KBM-7 (cell line): ENCODE measurements at regions not wholly inside any gene's neighbourhood (a gene's known extent, or its start where the extent isn't known, plus 50 kb on each side); places are given as distances from the start of the nearest gene placed in this dataset.
"Not testable (repeated sequence)": the region's sequence is repeated elsewhere in the genome, so short reads cannot be mapped to it uniquely, and the experiment has no call there.

Experiments
- DNase-seq: peaks from one replicate; pipeline ENCODE4 v3.0.0-alpha.2; 2015
- in situ Hi-C: fragments of 300-500 bp; cut with MboI; formaldehyde crosslinking; loops from 2 replicates; pipeline ENCODE4 v1.14.3; 2020; ENCODE audit warnings: low sequenced_read_pairs, low pct_unique_long_range_greater_than_20kb, mixed read lengths

DNA sequence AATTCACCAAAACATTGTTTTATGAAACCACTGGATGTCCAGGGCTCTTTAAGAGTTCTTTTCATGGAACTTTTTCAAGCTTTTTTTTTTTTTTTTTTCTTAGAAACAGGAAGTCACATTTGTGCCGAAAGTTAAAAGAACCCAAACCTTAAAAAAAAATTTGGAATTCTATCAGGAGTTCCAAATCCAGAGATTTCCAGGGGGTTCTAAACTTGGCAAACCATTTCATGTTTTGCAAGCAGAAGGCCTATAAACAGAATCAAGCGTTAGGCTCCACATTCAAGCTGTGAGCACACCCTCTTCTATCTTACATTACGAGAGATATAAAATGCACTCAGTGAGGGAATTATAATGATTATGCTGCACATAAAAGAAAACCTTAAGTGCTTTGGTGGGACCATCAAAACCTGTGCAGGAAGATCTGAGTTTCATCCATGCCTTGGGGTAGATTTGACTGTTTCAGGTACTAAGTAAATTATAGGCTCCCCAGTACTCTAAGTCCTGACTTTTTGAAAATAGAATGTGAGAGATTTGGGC, 154.8 kb upstream of the FAR2 start:
- in situ Hi-C loops: no loop called here
- DNase-seq: no peak

DNA sequence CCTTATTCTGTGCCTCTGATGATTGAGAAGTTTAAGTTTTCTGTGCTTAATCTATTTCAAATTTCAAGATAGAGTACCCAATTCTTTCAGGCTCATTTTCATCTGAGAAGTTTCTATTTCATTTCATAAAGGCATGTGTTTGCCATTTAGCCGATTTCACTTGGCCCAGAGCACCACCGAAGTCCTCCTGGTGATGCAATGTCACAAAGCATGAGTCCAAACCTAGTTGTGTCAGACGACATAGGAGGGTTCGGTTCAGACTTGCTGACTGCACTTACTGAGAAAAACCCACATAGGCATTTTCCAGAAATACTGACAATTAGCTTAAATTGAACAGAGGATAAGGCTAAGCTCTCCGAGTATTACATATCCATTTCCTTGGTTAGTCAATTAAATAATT, 152.4 kb upstream of the FAR2 start:
- DNase-seq: no peak
- in situ Hi-C loops: no loop called here

DNA sequence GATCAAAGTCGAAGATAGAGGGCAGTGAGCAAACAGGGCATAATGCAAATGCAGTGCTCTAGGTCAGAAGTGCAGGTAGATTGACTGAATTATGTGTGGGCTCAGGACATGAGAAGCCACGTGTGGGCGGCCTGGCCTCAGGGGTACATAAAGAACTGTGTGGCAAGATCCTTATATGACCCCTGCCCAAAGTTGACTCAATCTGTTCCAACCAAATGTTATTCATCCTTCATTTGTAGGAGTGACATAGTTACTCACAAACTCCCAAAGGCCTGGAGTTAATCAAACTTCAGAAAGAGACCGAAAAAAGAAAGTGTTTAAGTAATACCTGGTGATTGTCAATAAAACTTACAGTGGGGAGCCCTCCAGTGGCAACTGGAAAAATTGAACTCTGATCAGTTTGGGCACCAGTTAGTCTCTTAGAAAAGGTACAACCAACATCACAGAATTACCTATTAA, 150.4 kb upstream of the FAR2 start:
- peak; percentile 33 for DNase-seq
- in situ Hi-C loops: no loop called here

DNA sequence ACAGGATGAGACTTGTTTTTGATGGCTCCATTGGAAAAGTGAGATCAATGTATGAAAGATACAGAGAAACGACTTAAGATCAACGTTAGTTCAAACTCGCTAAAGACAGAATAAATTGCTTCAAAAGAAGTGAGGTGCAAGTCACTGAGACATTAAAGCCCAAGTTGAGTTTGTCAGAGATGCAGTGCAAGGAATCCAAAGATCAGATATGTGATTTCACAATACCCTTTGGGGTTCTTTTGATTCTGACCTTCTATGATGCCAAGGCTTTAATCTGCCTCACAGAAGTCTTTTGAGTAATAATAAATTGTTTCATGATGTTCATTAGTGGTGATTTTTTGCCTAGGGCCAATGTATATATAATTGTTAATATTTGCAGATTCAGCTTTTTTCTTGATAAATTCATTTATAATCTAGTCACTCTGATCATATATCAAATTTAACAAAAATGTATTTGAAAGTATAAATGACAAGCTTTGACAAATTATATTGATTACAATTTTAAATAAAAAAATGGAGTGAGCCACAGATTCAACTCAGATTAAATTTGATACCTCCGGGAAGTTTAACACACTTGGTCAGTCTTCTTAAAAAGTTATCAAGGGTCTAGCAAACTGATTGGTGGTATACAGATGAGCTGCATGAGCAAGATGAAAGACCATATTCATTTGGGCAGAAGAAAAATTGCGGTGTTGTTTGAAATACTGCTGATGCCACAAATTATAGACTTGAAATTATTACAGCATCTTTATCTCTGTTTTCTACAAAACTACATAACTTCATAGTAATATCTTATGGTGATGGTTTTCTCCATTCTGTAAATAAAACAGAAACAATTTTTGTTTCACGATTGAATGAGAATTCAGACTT, 144.8 kb upstream of the FAR2 start:
- in situ Hi-C loops: no loop called here
- no peak for DNase-seq

DNA sequence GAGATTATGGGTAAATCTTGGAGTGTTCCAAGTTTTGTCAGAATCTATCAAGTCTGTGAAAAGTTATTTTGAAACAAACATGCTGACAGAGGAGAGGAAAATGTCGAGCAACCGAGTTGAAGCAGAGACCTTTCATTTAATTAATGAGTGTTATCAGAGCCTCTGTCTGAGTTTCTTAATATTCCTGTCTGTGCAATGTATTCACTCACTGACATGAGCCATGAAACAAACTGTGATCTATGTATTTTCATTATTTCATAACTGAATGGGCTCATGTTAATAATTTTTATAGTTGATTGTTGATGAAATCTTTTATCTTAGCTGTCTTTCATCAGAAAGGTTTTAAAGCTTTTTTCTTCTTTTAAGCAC, 144.2 kb upstream of the FAR2 start:
- in situ Hi-C loops: no loop called here

DNA sequence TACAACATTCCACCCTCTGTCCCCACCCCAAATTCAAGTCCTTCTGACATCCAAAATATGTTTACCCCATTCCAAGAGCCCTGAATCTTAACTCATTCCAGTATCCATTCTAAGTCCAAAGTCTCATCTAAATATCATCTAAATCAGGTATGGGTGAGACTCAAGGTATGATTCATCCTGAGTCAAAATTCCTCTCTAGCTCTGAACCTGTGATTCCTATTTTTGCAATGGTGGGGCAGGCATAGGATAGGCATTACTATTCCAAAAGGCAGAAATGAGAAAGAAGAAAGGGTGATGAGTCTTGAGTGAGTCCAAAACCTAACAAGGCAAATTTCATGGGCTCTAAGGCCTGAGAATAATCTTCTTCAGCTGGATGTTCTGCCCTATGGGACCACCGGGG, 140.3 kb upstream of the FAR2 start:
- in situ Hi-C loops: no loop called here
- no peak for DNase-seq

More for the DNA sequence above, 144.2 kb upstream of the FAR2 start:
- no peak for DNase-seq

DNA sequence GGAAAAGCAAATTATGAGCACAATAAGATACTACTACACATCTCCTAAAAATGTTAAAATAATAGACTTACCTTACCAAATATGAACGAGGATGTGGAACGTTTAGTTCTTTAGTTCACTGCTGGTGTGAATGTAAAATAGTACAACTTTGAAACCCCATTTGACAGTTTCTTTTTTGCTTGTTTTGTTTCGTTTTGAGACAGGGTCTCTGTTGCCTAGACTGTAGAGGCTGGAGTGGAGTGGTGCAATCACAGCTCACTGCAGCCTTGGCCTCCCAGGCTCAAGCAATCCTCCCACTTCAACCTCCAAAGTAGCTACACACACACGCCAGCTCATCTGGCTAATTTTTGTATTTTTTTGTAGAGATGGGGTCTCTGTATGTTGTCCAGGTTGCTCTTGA, 136.4 kb upstream of the FAR2 start:
- in situ Hi-C loops: no loop called here
- DNase-seq: no peak

DNA sequence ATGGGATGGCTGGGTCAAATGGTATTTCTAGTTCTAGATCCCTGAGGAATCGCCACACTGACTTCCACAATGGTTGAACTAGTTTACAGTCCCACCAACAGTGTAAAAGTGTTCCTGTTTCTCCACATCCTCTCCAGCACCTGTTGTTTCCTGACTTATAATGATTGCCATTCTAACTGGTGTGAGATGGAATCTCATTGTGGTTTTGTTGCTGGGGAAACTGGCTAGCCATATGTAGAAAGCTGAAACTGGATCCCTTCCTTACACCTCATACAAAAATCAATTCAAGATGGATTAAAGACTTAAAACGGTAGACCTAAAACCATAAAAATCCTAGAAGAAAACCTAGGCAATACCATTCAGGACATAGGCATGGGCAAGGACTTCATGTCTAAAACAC, 131.5 kb upstream of the FAR2 start:
- in situ Hi-C loops, DNase-seq: not testable (repeated sequence)

DNA sequence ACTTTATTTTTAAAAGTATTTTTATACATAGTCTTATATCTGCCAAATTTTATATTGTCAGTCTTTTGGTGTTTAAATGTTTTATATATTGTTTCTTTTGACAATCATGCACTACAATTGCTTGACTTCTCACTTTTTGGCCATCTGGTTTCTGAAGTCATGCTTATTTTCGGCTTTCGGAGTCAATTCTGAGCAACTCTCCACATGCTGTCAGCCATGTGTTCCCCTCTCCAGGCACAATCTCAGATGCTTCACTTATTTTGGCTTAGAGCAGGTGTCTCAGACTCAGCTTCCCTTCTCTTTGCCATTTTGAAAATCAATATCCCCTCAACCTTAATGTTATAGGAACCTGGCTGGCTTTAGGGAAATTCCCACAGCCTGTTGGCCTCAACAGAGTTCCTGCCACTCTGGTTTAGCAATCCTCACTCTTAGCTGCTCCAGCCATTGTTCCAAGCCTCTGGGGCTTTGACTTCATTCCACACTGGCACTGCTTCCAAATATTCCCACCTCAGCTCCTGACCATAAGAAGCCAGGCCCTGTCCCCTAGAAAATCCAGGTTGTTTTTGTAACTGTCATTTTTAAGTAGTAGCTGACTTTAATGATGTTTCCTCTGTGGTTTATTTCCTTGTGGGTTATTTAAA, 125.5 kb upstream of the FAR2 start:
- no peak for DNase-seq
- in situ Hi-C loops: no loop called here

DNA sequence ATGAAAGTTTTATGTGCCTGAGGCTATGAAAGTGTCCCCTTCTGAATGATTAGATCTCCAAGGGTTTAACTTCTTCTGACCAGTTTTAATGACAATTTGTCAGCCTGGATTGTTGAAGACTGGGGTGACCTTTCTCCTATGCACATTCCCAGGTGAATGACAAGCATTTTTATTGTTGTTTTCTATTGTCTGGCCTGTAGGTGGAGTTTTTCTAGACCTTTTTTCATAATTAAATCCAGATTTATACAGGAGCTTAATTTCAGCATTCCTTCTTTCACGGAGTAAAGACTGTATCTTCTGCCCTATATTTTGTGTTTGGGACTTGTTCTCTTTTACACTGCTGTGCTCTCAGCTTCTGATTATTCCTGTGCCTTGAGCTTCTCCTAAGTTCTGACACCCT, 125.0 kb upstream of the FAR2 start:
- DNase-seq: no peak
- in situ Hi-C loops: no loop called here

DNA sequence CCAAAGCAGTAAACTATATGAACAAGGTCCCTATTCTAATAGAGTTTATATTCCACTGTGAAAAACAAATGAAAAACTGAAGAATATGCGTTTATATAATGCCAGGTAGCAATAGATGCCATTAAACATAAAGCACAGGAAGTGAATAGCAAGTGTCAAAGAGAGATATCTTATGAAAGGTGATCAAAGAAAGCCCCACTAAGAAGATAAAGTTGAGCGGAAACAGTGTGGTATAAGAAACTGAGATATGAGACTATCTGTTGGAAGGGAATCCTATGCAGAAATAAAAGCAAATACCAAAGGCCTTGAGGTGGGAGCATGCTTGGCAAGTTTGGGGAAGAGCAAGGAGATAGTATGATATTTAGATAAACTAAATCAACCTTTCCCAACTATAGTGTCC, 123.1 kb upstream of the FAR2 start:
- in situ Hi-C loops: no loop called here
- DNase-seq: no peak

DNA sequence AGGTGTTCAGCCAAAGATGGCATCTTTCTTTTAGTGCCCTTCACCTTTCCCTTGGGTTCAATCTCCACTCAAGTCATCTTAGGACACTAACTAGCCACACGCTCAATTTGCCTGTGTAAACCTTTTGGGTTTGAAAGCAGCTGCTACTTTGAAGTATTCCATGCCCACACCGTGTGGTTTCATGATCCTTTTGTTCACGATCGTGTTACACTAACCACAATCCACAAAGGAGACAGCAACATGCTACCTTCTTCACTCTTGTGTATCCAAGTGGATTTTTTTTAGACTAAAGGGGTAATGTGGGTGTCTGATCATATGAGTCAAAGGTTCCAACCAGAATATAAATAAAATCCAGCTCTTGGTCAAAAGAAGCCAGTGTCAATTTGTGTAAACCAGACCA, 122.7 kb upstream of the FAR2 start:
- DNase-seq: no peak
- in situ Hi-C loops: no loop called here

DNA sequence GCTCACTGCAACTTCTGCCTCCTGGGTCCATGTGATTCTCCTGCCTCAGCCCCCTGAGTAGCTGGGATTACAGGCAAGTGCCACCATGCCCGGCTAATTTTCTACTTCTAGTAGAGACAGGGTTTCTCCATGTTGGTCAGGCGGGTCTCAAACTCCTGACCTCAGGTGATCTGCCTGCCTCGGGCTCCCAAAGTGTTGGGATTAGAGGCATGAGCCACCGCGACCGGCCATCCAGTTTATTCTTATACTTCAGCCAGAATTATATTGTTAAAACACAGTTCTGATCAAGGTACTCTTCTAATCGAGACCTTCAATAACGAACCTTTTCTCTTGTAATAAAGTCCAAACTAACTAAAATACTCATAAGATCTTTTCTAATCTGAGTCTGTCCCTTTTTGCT, 119.6 kb upstream of the FAR2 start:
- DNase-seq, in situ Hi-C loops: not testable (repeated sequence)

DNA sequence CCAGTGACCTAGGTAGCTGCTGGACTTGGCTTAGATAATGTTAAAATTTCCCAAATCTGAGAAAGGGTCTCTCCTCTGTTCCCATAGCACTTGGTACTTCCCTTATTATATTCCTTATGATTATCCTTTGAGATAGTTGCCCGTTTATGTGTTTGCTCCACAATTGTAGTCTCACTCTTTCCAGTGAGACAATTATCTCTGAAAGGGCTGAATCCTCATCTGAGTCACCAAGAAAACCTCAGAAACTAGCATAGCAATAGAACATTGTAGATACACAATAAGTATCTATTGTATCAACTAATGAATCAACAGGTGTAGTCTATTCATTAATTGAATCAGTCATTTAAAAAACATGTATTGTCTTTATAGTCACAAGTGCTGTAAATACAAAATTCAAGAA, 119.1 kb upstream of the FAR2 start:
- in situ Hi-C loops: no loop called here
- DNase-seq: no peak

DNA sequence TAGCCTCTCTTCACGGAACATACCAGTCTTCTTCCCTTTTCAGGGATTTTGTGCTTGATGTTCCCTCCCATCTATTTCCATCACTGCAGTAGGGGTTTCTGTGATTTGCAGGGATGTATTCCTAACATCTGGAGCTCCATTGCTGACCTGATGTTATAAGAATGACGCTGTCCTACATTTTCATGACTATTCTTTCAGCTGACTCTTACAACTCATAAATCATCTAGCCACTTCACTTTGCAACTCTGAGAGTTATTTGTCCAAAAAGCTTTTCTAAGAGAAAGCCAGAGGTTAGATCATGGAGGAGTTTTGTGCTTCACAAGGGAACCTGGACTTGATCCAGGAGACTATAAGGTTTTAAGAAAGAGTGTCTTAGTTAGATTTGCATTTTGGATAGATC, 116.6 kb upstream of the FAR2 start:
- in situ Hi-C loops: no loop called here
- no peak for DNase-seq

DNA sequence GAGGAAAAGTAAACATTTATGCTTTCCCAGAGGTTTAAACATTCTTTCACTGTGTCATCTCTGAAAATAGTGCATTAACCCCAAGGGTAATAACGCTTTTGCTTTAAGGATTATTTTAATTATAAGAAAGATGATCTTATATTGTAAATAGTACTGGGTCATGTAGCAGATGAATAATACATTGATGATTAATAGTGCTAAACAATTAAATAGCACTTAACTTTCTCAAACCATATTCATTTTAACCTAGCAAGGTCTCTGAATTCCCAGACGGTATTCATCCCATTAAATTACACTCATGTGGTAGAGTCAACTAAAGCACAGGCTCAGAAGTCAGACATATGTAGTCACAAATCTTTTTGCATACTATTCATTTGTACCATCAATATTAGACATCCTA, 115.6 kb upstream of the FAR2 start:
- DNase-seq: no peak
- in situ Hi-C loops: no loop called here

DNA sequence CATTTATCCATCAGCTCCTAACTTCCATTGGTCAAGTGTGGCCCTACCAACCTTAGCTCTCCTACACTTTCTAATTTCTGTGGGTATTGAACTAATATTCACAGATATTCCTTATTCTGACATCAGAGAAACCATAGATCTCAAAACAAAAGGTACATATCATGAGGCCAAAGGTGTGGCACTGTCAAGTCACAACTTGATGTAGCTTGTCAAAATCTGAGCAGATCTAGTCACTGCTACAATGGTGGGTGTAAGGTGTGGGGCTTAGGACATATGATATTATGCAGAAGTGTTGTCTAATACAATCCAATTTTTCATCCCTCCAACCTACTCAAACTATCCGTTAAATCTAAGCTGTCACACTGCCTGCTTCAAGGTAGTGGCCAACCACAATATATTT, 114.0 kb upstream of the FAR2 start:
- no peak for DNase-seq
- in situ Hi-C loops: no loop called here

DNA sequence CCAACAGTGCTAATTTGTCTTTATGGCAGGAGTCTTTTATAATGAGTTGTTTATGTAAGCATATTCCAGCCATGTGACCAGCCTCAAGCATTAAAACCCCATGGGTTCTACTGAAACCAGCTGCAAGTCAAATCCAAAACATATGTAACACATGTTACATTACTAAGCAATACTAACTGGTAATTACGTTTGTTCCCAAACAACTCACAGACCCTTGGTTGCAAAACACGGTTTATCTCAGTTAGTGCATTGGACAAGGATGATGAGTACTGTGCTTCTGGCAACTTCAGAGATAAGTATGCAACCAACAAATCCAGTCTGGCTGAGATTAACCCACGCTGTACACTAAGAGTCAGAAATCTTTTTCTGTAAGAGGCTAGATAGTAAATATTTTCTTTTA, 110.1 kb upstream of the FAR2 start:
- DNase-seq: no peak
- in situ Hi-C loops: no loop called here

DNA sequence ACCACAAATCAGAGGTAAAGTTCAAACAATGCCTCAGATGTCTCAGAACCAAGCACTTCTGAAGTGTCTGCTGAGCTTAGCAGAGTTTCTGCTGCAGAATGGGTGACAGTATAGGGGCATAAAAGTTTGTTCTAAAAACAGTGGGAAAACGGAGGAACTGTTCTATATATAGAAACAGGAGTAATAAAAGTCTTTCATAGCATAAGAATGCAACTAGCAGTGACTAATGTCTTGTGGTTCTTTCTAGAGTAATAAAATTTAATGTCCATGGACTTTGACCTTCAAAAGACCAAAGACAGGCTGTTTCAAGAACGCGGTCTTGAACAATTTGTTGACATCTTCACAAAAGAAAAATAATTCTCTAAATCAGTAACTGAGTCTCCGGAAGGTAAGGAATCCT, 107.5 kb upstream of the FAR2 start:
- peak; percentile 30 for DNase-seq
- in situ Hi-C loops: no loop called here

DNA sequence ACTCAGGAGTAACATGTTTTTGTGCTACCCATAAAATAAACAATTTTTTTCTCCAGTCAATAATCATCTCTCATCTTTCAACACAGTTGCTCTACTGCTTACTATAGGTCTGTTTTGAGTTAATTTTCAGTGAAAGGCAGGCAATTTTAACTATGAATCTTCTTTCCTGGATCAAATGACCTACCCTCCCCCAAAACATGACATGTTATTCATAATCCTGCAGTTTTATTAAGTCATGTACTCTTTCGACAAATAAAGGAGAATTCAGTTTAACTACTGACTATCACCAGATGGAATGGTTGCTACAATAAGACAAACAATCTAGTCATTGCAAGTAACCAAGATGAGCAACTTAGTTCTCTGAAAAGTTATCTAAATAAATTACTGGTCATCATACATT, 106.0 kb upstream of the FAR2 start:
- DNase-seq: no peak
- in situ Hi-C loops: no loop called here

DNA sequence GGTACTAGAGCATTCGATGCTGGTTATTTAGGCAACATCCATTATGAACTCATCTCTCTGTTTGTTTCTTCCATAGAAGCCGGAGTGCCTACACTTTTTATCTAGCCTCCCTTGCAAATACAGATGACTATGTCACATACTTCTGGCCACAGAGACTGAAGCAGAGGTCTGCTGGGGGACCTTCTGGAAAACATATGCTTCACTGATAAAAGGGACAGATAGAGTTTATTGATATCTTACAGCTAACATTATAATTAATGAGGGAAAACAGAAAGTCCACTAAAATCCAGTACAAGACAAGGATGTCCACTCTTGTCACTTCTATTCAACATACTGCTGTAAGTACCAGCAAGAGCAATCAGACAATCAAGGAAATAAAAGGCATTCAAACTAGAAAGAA, 104.3 kb upstream of the FAR2 start:
- in situ Hi-C loops: no loop called here
- no peak for DNase-seq
